IMR-90 (cell line): ENCODE measurements at regions not wholly inside any gene's neighbourhood (a gene's known extent, or its start where the extent isn't known, plus 50 kb on each side); places are given as distances from the start of the nearest gene placed in this dataset.

Experiments
- ATAC-seq: fragments of 200-7000 bp; cut with Tn5 transposase; 2 replicates; pipeline ENCODE4 v1.9.1; 2020; ENCODE audit warnings: low read depth, mild to moderate bottlenecking, moderate library complexity
- BruUV-seq: library from RNA; stranded (reverse); fragments of 400-500 nt; replicated peaks from 2 replicates; lab custom pipeline; 2021; lab: Mats Ljungman, UMichigan
- CTCF ChIA-PET: fragments of 300-600 bp; formaldehyde crosslinking; extraction: SDS; loops from one replicate; lab custom pipeline; 2021; ENCODE audit warnings: antibody characterized with exemption; lab: Yijun Ruan, JAX
- POLR2A ChIA-PET: fragments of 300-600 bp; sonication (Branson Sonifier 250); formaldehyde crosslinking; loops from one replicate; lab custom pipeline; 2022; ENCODE audit warnings: antibody characterized with exemption; ENCODE audit not compliant: unreplicated experiment; lab: Charles Lee
- DNase-seq: peaks from one replicate; pipeline ENCODE4 v3.0.0; 2013
- H2AFZ ChIP-seq: replicated peaks from 2 replicates; pipeline ENCODE3; 2013; ENCODE audit warnings: low read length, mild to moderate bottlenecking; ENCODE audit not compliant: poor library complexity
- H2AK5ac ChIP-seq: 2 replicates; pipeline ENCODE4 v1.6.1; 2013; ENCODE audit warnings: low read depth, low read length, inconsistent platforms
- H2AK9ac ChIP-seq: replicated peaks from 2 replicates; pipeline ENCODE3; 2013; ENCODE audit warnings: mild to moderate bottlenecking, low read depth, low read length, moderate library complexity; ENCODE audit not compliant: poor library complexity
- H2BK120ac ChIP-seq: 2 replicates; pipeline ENCODE4 v1.6.1; 2013; ENCODE audit warnings: low read depth, low read length, inconsistent platforms
- H2BK15ac ChIP-seq: 3 replicates; pipeline ENCODE4 v1.6.1; 2013; ENCODE audit warnings: low read depth, low read length, inconsistent platforms
- H2BK20ac ChIP-seq: 2 replicates; pipeline ENCODE4 v1.6.1; 2013; ENCODE audit warnings: low read depth, mild to moderate bottlenecking, inconsistent platforms, low read length, moderate library complexity
- H2BK5ac ChIP-seq: 2 replicates; pipeline ENCODE4 v1.6.1; 2013; ENCODE audit warnings: mild to moderate bottlenecking, low read depth, low read length, inconsistent platforms; ENCODE audit not compliant: poor library complexity, severe bottlenecking
- H3K14ac ChIP-seq: replicated peaks from 2 replicates; pipeline ENCODE4 v1.6.1; 2013; ENCODE audit warnings: low read depth, low read length, inconsistent platforms
- H3K18ac ChIP-seq: 2 replicates; pipeline ENCODE4 v1.6.1; 2013; ENCODE audit warnings: low read depth, low read length, control low read depth
- H3K23ac ChIP-seq: 2 replicates; pipeline ENCODE4 v1.6.1; 2013; ENCODE audit warnings: low read depth, low read length, inconsistent platforms
- H3K27ac ChIP-seq: 2 replicates; pipeline ENCODE4 v1.5.1; 2013; ENCODE audit warnings: mild to moderate bottlenecking, control low read depth, low read length; ENCODE audit not compliant: insufficient read depth
- H3K27me3 ChIP-seq: 2 replicates; pipeline ENCODE4 v1.6.1; 2013; ENCODE audit warnings: low read length; ENCODE audit not compliant: control insufficient read depth, insufficient read depth
- H3K36me3 ChIP-seq: 2 replicates; pipeline ENCODE4 v1.6.1; 2013; ENCODE audit warnings: low read length, mixed read lengths; ENCODE audit not compliant: control insufficient read depth, insufficient read depth
- H3K4ac ChIP-seq: 2 replicates; pipeline ENCODE4 v1.6.1; 2013; ENCODE audit warnings: low read depth, low read length, inconsistent platforms
- H3K4me1 ChIP-seq: 2 replicates; pipeline ENCODE4 v1.6.1; 2013; ENCODE audit warnings: low read length, mixed read lengths; ENCODE audit not compliant: control insufficient read depth, insufficient read depth
- H3K4me2 ChIP-seq: 2 replicates; pipeline ENCODE4 v1.6.1; 2013; ENCODE audit warnings: low read depth, mild to moderate bottlenecking, control low read depth, low read length, moderate library complexity
- H3K4me3 ChIP-seq: 2 replicates; pipeline ENCODE4 v1.5.1; 2013; ENCODE audit warnings: low read depth, mild to moderate bottlenecking, control low read depth, low read length, moderate library complexity; ENCODE audit not compliant: insufficient read depth
- H3K56ac ChIP-seq: 2 replicates; pipeline ENCODE4 v1.6.1; 2013; ENCODE audit warnings: low read length, inconsistent platforms; ENCODE audit not compliant: insufficient read depth; ENCODE audit errors: extremely low read depth
- H3K79me1 ChIP-seq, 2 experiments: 2 replicates each; pipeline ENCODE4 v1.6.1; 2013; ENCODE audit warnings: low read length in 2 of 2, inconsistent platforms in 1 of 2, low read depth in 1 of 2
- H3K9ac ChIP-seq: 2 replicates; pipeline ENCODE4 v1.6.1; 2013; ENCODE audit warnings: low read depth, low read length, control low read depth
- H3K9me1 ChIP-seq: 2 replicates; pipeline ENCODE4 v1.6.1; 2013; ENCODE audit warnings: low read length, inconsistent platforms; ENCODE audit not compliant: insufficient read depth
- H3K9me3 ChIP-seq: 2 replicates; pipeline ENCODE4 v1.6.1; 2013; ENCODE audit warnings: low read length; ENCODE audit not compliant: control insufficient read depth, insufficient read depth
- H4K20me1 ChIP-seq: 2 replicates; pipeline ENCODE4 v1.6.1; 2013; ENCODE audit warnings: low read length, inconsistent platforms; ENCODE audit not compliant: insufficient read depth
- H4K5ac ChIP-seq: 2 replicates; pipeline ENCODE4 v1.6.1; 2013; ENCODE audit warnings: mild to moderate bottlenecking, low read depth, low read length, control low read depth
- H4K8ac ChIP-seq, 2 experiments: 2 replicates each; pipeline ENCODE4 v1.6.1; 2013; ENCODE audit warnings: low read depth in 2 of 2, low read length in 2 of 2, control low read depth in 1 of 2, inconsistent platforms in 1 of 2
- H4K91ac ChIP-seq: 2 replicates; pipeline ENCODE4 v1.6.1; 2013; ENCODE audit warnings: low read depth, low read length, inconsistent platforms; ENCODE audit not compliant: insufficient read depth
- BHLHE40 ChIP-seq: fragments of 150-350 bp; IDR thresholded peaks from 2 replicates; pipeline ENCODE4 v1.6.1; 2016; ENCODE audit warnings: mild to moderate bottlenecking, low read depth, low read length
- CEBPB ChIP-seq: IDR thresholded peaks from 2 replicates; pipeline ENCODE4 v1.6.1; 2012; ENCODE audit warnings: low read depth, low read length, improper control_type of control experiment
- CHD1 ChIP-seq: IDR thresholded peaks from 2 replicates; pipeline ENCODE4 v1.6.1; 2012; ENCODE audit warnings: low read depth, low read length, improper control_type of control experiment
- CTCF ChIP-seq: conservative IDR thresholded peaks from 2 replicates; pipeline ENCODE4 v1.5.1; 2012; ENCODE audit warnings: mild to moderate bottlenecking, low read depth, low read length, improper control_type of control experiment
- ELK1 ChIP-seq: fragments of 150-350 bp; IDR thresholded peaks from 2 replicates; pipeline ENCODE4 v1.6.1; 2016; ENCODE audit warnings: low read depth, mild to moderate bottlenecking, low read length, moderate library complexity, borderline replicate concordance
- FOS ChIP-seq: fragments of 150-350 bp; IDR thresholded peaks from 2 replicates; pipeline ENCODE4 v1.6.1; 2016; ENCODE audit warnings: low read depth, low read length
- MAZ ChIP-seq: IDR thresholded peaks from 2 replicates; pipeline ENCODE4 v1.6.1; 2012; ENCODE audit warnings: low read depth, mild to moderate bottlenecking, low read length, improper control_type of control experiment, moderate library complexity, borderline replicate concordance
- MXI1 ChIP-seq: IDR thresholded peaks from 2 replicates; pipeline ENCODE4 v1.6.1; 2012; ENCODE audit warnings: low read depth, mild to moderate bottlenecking, low read length, moderate library complexity, borderline replicate concordance
- POLR2A ChIP-seq: IDR thresholded peaks from 2 replicates; pipeline ENCODE4 v1.6.1; 2012; ENCODE audit warnings: mild to moderate bottlenecking, low read depth, low read length
- RFX5 ChIP-seq: IDR thresholded peaks from 2 replicates; pipeline ENCODE4 v1.8.0; 2012; ENCODE audit warnings: low read depth, mild to moderate bottlenecking, low read length, moderate library complexity
- SMC3 ChIP-seq: fragments of 150-350 bp; IDR thresholded peaks from 2 replicates; pipeline ENCODE4 v1.6.1; 2016; ENCODE audit warnings: low read depth, mild to moderate bottlenecking, antibody characterized with exemption, low read length, moderate library complexity
- WGBS, 2 experiments: methylation state at CpG; one replicate each; pipeline versions ENCODE4 v1.1.5 to v1.1.7; 2013; ENCODE audit warnings: missing lambda C conversion rate in 2 of 2; ENCODE audit not compliant: insufficient read length in 1 of 2; ENCODE audit errors: extremely low coverage in 2 of 2; 5-methylcytosine and 5-hydroxymethylcytosine counted together
- dilution Hi-C: fragments of 300-500 bp; cut with HindIII; formaldehyde crosslinking; loops from one replicate; pipeline ENCODE4 v1.14.3; 2018; ENCODE audit warnings: low sequenced_read_pairs; ENCODE audit not compliant: unreplicated experiment
- in situ Hi-C: fragments of 300-500 bp; cut with MboI; formaldehyde crosslinking; loops from 3 replicates; pipeline ENCODE4 v1.14.3; 2019; ENCODE audit warnings: low sequenced_read_pairs, inconsistent platforms, mixed read lengths
- intact Hi-C: fragments of 100-400 bp; cut with micrococcal nuclease; formaldehyde crosslinking; loops from 2 replicates; pipeline ENCODE4 v1.10.0; 2022

- Histone ChIP-seq H3K27me3 (no peaks in the 10 kb centered on the region), H2BK120ac (no peak overlapping the region), H3K4me2 (peak overlapping the region; percentile 46; the same call in 1 of the 2 replicates), H4K20me1 (no peaks in the 10 kb centered on the region), H4K5ac (no peak overlapping the region), H3K23ac (no peak overlapping the region), H2AK5ac (no peak overlapping the region), H3K4ac (no peak overlapping the region), H3K79me1 (no peaks in the 10 kb centered on the region), H3K4me1 (peaks cover 5% of the 10 kb centered on the region), H3K18ac (no peak overlapping the region; the same call in 1 of the 2 replicates), H3K9me3 (no peaks in the 10 kb centered on the region), H2AK9ac (no peak overlapping the region), H3K36me3 (no peaks in the 10 kb centered on the region), H4K8ac (no peak overlapping the region), H3K9me1 (no peaks in the 10 kb centered on the region; the same call in 1 of the 2 replicates), H3K14ac (no peak overlapping the region), H3K9ac (no peak overlapping the region), H2BK20ac (no peak overlapping the region), H3K27ac (peak overlapping the region; percentile 20; the same call in 1 of the 2 replicates), H4K91ac (no peak overlapping the region), H3K56ac (no peak overlapping the region), H2AFZ (no peak overlapping the region), H2BK5ac (no peak overlapping the region), H2BK15ac (no peak overlapping the region), H3K4me3 (no peak overlapping the region)
- 14% methylated on average over 2 of the region's 8 CpGs; no CpG with 5 or more reads in 1 of the 2 experiments for WGBS, 2 experiments
- TF ChIP-seq ELK1 = no peak
- TF ChIP-seq CTCF = no peak
- no peak for TF ChIP-seq POLR2A
- TF ChIP-seq CEBPB = no peak
- TF ChIP-seq RFX5 = no peak
- TF ChIP-seq MAZ = no peak
- TF ChIP-seq CHD1 = no peak
- no peak for TF ChIP-seq SMC3
- no peak for TF ChIP-seq BHLHE40
- no peak for TF ChIP-seq MXI1
- no peak for TF ChIP-seq FOS
- no TSS peak for BruUV-seq
- intact Hi-C loops (no loop called here), in situ Hi-C loops (loop anchor here (25.0 kb wide), 1 partner anchor 101 kb away; no protein-coding TSS in a partner anchor), dilution Hi-C loops (no loop called here)
- ATAC-seq (peak; percentile 73), DNase-seq (peak; percentile 88)
- ChIA-PET CTCF (no interaction called here), POLR2A (no interaction called here)
These were observed 500.0 kb downstream of the SPATA31D1 start for GRCh38 chr9:82488313-82489200.
